Peyer's patch (tissue), 4 donors: ENCODE measurements at regions not wholly inside any gene's neighbourhood (a gene's known extent, or its start where the extent isn't known, plus 50 kb on each side); places are given as distances from the start of the nearest gene placed in this dataset.
"Not testable (repeated sequence)": the region's sequence is repeated elsewhere in the genome, so short reads cannot be mapped to it uniquely, and the experiment has no call there.

Experiments
- DNase-seq, 3 donors: peaks; one replicate each; pipeline ENCODE4 v3.0.0-alpha.2; 2017 to 2019
- H3K27ac ChIP-seq, 4 donors: fragments of 200-600 bp; sonication (generic); one replicate each; pipeline ENCODE4 v1.5.1; 2016 to 2019
- H3K27me3 ChIP-seq, 2 donors: fragments of 200-600 bp; sonication (generic); one replicate each; pipeline ENCODE4 v1.5.1; 2019
- H3K36me3 ChIP-seq, 3 donors: fragments of 200-600 bp; sonication (generic); one replicate each; pipeline ENCODE4 v1.5.1; 2016 to 2019
- H3K4me1 ChIP-seq, 4 donors: fragments of 200-600 bp; sonication (generic); one replicate each; pipeline ENCODE4 v1.5.1; 2016 to 2019
- H3K4me3 ChIP-seq, 4 donors: fragments of 200-600 bp; sonication (generic); 1 replicate in 3 of 4; 2 replicates in 1 of 4; pipeline ENCODE4 v1.5.1; 2016 to 2019; ENCODE audit warnings: mild to moderate bottlenecking in 1 of 4
- H3K9me3 ChIP-seq, 4 donors: fragments of 200-600 bp; sonication (generic); one replicate each; pipeline ENCODE4 v1.5.1; 2016 to 2019; ENCODE audit warnings: mild to moderate bottlenecking in 1 of 4
- POLR2A ChIP-seq, 2 donors: fragments of 450-650 bp; IDR thresholded peaks; one replicate each; pipeline ENCODE4 v1.5.1; 2017; ENCODE audit warnings: antibody characterized with exemption in 2 of 2, mild to moderate bottlenecking in 2 of 2, moderate library complexity in 2 of 2
- TF ChIP-seq, protein P1 (sequence below), 6 experiments: fragments of 450-650 bp in 4 of 6; fragments of 200-600 bp in 2 of 6; sonication (generic) in 1 of 6; IDR thresholded peaks; one replicate each; pipeline ENCODE4 v1.5.1; 2017 to 2019; ENCODE audit warnings: antibody characterized with exemption in 6 of 6, mild to moderate bottlenecking in 3 of 6, moderate library complexity in 1 of 6

DNA sequence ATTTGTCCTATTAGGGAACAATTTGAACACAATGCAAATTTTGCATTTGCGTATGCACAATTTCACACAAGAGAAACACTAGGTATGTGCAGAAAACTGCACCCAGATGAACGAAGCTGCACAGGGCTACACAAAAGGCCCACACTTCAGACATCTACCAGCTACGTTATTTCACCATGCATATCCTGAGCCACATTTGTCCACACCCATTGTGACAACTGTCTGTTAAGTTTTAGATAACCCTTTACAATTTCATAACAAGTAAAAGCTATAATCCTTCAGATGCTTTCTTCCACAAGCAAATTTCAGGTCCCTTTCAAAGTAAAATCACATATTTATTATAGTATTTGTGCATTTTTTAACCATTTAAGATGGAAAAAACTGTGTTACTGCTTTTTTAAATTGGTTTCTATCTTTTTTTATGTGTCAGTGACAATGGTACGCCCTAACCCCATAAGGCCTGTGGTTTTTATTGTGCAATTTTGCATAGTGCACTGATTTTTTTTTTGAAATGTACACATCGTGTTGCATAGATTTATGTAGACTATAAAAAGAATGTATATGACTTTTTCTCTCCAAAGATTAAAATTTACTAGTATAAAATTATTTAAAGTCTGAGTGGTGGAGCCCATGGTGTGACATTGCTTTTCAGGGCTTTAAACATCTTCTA, 87.8 kb upstream of the BTG1 start:
- H3K27ac ChIP-seq: no peak overlapping the region
- H3K4me1 ChIP-seq: no peaks in the 10 kb centered on the region
- TF ChIP-seq, protein P1, sequence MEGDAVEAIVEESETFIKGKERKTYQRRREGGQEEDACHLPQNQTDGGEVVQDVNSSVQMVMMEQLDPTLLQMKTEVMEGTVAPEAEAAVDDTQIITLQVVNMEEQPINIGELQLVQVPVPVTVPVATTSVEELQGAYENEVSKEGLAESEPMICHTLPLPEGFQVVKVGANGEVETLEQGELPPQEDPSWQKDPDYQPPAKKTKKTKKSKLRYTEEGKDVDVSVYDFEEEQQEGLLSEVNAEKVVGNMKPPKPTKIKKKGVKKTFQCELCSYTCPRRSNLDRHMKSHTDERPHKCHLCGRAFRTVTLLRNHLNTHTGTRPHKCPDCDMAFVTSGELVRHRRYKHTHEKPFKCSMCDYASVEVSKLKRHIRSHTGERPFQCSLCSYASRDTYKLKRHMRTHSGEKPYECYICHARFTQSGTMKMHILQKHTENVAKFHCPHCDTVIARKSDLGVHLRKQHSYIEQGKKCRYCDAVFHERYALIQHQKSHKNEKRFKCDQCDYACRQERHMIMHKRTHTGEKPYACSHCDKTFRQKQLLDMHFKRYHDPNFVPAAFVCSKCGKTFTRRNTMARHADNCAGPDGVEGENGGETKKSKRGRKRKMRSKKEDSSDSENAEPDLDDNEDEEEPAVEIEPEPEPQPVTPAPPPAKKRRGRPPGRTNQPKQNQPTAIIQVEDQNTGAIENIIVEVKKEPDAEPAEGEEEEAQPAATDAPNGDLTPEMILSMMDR (IDR thresholded peaks at IDR 0.05): no peak
- TF ChIP-seq POLR2A (IDR thresholded peaks at IDR 0.05): no peak
- no peak for DNase-seq
- H3K27me3 ChIP-seq: no peaks in the 10 kb centered on the region
- H3K4me3 ChIP-seq: no peak overlapping the region
- H3K9me3 ChIP-seq: no peaks in the 10 kb centered on the region
- H3K36me3 ChIP-seq: no peaks in the 10 kb centered on the region

DNA sequence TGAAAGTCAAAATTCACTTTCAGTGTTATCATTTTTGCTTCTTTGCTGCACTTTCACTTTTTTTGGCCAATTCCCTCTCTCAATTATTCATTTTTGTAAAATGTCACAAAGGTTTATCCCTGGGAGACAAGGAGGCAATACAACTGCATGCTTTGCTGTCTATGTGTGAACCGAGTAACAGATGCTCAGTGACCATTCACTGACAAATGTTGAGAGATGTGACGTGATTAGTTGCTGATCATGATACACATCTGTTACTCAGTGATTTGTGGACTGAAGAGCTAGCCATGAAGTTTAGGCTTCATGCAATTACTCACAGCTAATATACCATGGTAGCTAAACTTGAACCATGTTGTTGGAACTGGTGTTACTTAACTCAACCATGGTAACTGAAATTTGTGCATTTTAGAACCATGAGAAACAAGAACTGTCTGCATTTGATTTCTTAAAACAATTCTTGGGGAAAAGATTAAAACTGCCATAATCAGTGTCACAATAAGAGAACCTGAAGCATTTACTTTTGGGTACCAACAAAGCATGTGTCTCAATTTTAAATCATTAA, 86.8 kb upstream of the BTG1 start:
- H3K9me3 ChIP-seq, H3K4me3 ChIP-seq, H3K4me1 ChIP-seq, H3K36me3 ChIP-seq, H3K27me3 ChIP-seq, DNase-seq, H3K27ac ChIP-seq: not testable (repeated sequence)

DNA sequence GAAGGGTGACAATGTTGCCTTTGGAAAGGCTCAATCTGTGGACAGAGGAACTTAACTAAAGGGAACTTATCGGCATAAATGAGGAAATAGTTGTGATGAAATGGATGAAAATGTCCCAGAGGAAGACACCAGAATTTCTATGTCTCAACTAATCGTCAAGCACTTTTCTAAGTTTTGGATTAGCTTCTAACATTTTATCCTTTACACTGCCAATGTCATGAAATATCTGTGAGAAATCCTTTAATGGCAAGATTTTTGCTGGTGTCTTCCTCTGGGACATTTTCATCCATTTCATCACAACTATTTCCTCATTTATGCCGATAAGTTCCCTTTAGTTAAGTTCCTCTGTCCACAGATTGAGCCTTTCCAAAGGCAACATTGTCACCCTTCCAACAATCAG, 86.3 kb upstream of the BTG1 start:
- not testable (repeated sequence) for H3K4me1 ChIP-seq, H3K27ac ChIP-seq, H3K9me3 ChIP-seq, DNase-seq, H3K4me3 ChIP-seq, H3K27me3 ChIP-seq, H3K36me3 ChIP-seq

DNA sequence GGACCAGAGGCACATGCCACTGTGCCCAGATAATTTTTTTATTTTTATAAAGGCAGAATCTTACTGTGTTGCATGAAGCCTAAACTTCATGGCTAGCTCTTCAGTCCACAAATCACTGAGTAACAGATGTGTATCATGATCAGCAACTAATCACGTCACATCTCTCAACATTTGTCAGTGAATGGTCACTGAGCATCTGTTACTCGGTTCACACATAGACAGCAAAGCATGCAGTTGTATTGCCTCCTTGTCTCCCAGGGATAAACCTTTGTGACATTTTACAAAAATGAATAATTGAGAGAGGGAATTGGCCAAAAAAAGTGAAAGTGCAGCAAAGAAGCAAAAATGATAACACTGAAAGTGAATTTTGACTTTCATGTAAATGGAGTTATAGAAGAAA, 85.9 kb upstream of the BTG1 start:
- H3K4me3 ChIP-seq, DNase-seq, H3K4me1 ChIP-seq, H3K36me3 ChIP-seq, H3K27ac ChIP-seq, H3K27me3 ChIP-seq, H3K9me3 ChIP-seq: not testable (repeated sequence)

DNA sequence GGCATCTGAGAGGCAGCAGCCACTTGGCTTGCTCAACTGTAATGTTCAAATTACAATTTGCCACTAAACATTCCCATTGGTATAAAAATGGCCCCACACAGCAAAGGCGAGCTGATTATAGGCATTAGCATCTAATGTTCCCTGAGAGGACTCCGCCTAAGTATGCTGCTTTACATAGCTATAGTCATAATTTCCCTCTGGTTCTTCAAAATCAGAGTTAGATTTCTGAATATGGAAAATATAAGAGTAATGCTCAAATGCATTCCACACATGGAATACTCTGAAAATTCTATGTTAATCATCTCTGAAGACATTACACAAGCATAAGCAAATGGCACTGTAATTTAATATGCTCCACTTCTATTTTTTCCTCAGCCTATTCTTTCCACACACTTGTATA, 83.7 kb upstream of the BTG1 start:
- no peaks in the 10 kb centered on the region for H3K4me1 ChIP-seq
- no peaks in the 10 kb centered on the region for H3K9me3 ChIP-seq
- H3K27me3 ChIP-seq: no peaks in the 10 kb centered on the region
- no peak for TF ChIP-seq POLR2A (IDR thresholded peaks at IDR 0.05)
- TF ChIP-seq, protein P1 (IDR thresholded peaks at IDR 0.05): no peak
- DNase-seq: no peak
- H3K27ac ChIP-seq: no peak overlapping the region
- H3K4me3 ChIP-seq: no peak overlapping the region
- H3K36me3 ChIP-seq: no peaks in the 10 kb centered on the region

DNA sequence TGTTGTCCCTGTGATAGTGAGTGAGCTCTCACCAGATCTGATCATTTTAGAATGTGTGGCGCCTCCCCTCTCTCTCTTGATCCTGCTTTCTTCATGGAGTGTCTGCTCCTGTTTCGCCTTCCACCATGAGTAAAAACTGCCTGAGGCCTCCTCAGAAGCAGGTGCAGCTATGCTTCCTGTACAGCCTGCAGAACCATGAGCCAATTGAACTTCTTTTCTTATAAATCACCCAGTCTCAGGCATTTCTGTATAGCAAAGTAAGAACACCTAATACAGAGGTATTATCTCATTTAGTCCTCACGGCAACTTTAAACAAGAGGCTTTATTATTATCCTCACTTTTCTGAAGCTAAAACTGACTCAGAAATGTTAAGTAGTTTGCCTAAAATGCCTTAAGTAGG, 81.3 kb upstream of the BTG1 start:
- H3K36me3 ChIP-seq: no peaks in the 10 kb centered on the region
- TF ChIP-seq, protein P1 (IDR thresholded peaks at IDR 0.05): no peak
- no peak for TF ChIP-seq POLR2A (IDR thresholded peaks at IDR 0.05)
- H3K27me3 ChIP-seq: no peaks in the 10 kb centered on the region
- DNase-seq: no peak
- H3K9me3 ChIP-seq: no peaks in the 10 kb centered on the region
- no peak overlapping the region for H3K4me3 ChIP-seq
- no peak overlapping the region for H3K27ac ChIP-seq
- no peaks in the 10 kb centered on the region for H3K4me1 ChIP-seq

DNA sequence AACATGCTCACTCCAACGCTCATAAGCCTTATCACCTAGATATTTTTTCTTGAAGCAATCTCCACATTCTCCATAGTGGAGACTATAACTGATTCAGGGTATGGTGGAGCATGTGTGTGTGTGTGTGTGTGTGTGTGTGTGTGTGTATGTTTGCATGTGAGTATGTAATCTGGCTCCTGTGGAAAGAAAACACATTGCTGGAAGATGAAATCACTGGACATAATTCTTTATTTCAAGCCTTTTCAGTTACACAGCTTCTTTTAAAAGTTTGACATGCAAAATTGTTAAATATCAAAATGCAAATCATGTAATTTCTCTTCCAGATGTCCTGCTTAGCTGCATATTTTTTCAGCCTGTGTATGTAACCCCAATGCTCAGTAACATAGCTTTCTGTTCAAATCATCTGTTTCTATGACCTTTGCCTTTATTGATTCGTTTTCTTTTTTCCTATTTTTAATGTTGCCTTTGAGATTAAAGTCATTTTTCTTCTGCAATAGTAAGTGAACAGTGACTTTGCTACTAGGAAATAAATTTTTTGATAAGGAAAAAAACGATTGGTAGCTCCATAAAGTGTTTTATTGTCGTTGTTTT, 80.5 kb upstream of the BTG1 start:
- no peaks in the 10 kb centered on the region for H3K9me3 ChIP-seq
- no peak overlapping the region for H3K27ac ChIP-seq
- DNase-seq: no peak
- no peaks in the 10 kb centered on the region for H3K27me3 ChIP-seq
- H3K4me3 ChIP-seq: no peak overlapping the region
- H3K36me3 ChIP-seq: no peaks in the 10 kb centered on the region
- no peaks in the 10 kb centered on the region for H3K4me1 ChIP-seq
- TF ChIP-seq POLR2A (IDR thresholded peaks at IDR 0.05): no peak
- TF ChIP-seq, protein P1 (IDR thresholded peaks at IDR 0.05): no peak
